ENCODE measurements at regions not wholly inside any gene's neighbourhood (a gene's known extent, or its start where the extent isn't known, plus 50 kb on each side); places are given as distances from the start of the nearest gene placed in this dataset.
"Not testable (repeated sequence)": the region's sequence is repeated elsewhere in the genome, so short reads cannot be mapped to it uniquely, and the experiment has no call there.

- FAIRE-seq = no peak
- H3K4me2 ChIP-seq (ENCODE audit: control insufficient read depth, insufficient read depth) = no peak overlapping the region
- H3K9me3 ChIP-seq (replicated peaks; ENCODE audit: control insufficient read depth, insufficient read depth, low read length) = no peaks in the 10 kb centered on the region
- POLR2A ChIA-PET = no interaction called here
- CTCF ChIA-PET = no interaction called here
- 69% methylated on average over 20 of the region's 20 CpGs for WGBS (ENCODE audit: insufficient coverage, insufficient replicate concordance, low lambda C conversion rate, missing lambda C conversion rate)
- in situ Hi-C loops (cut with MboI) (no loop called here), intact Hi-C loops (cut with micrococcal nuclease; ENCODE audit: unreplicated experiment) (no loop called here)
- no peaks in the 10 kb centered on the region for H4K20me1 ChIP-seq (ENCODE audit: control insufficient read depth, insufficient read depth)
- RAD21 ChIA-PET (ENCODE audit: unreplicated experiment) = no interaction called here
- no peaks in the 10 kb centered on the region for H3K4me1 ChIP-seq (ENCODE audit: control insufficient read depth, insufficient read depth, low read length)
- no peaks in the 10 kb centered on the region for H3K27me3 ChIP-seq (replicated peaks in 1 of 2; ENCODE audit: control insufficient read depth in 2 of 2, insufficient read depth in 2 of 2, low read length in 1 of 2)
- no peak for DNase-seq (ENCODE audit: low read depth, low spot score)
- no peak overlapping the region for H3K27ac ChIP-seq (ENCODE audit: control insufficient read depth, insufficient read depth)
- H3K79me2 ChIP-seq (ENCODE audit: control insufficient read depth, insufficient read depth, low read length) = no peaks in the 10 kb centered on the region
- no peak overlapping the region for H3K9ac ChIP-seq (ENCODE audit: control insufficient read depth, insufficient read depth, low read length)
- H2AFZ ChIP-seq (ENCODE audit: control insufficient read depth, low read depth, low read length) = no peak overlapping the region
- SMC1A ChIA-PET (ENCODE audit: uncharacterized antibody, unreplicated experiment) = no interaction called here
- no peak for ATAC-seq
- H3K4me3 ChIP-seq = no peak overlapping the region
- TF ChIP-seq BCLAF1 (IDR thresholded peaks at IDR 0.05) (no peak), CHD2 (IDR thresholded peaks at IDR 0.05; ENCODE audit: borderline replicate concordance, low read depth, low read length) (no peak), HSF1 (IDR thresholded peaks at IDR 0.05; ENCODE audit: low read depth, low read length) (no peak), PAX5 (IDR thresholded peaks at IDR 0.05; ENCODE audit: borderline replicate concordance, low read depth, low read length) (no peak), ZNF592 (IDR thresholded peaks at IDR 0.05) (no peak)
- H3K36me3 ChIP-seq (ENCODE audit: control insufficient read depth in 2 of 2, insufficient read depth in 2 of 2, low read length in 1 of 2) = no peaks in the 10 kb centered on the region
- BruUV-seq (replicated peaks) = no TSS peak
These were observed 654.2 kb downstream of the TENT5A start for GRCh38 chr6:81098109-81098814.

GRCh38 chr6:81096464-81096863 is 656.0 kb downstream of the TENT5A start:
- intact Hi-C loops (cut with micrococcal nuclease; ENCODE audit: unreplicated experiment); FAIRE-seq; RAD21 ChIA-PET (ENCODE audit: unreplicated experiment): not testable (repeated sequence)

More at GRCh38 chr6:81096464-81096863, 656.0 kb downstream of the TENT5A start:
- POLR2A ChIA-PET; H3K4me1 ChIP-seq (ENCODE audit: control insufficient read depth, insufficient read depth, low read length); H3K27ac ChIP-seq (ENCODE audit: control insufficient read depth, insufficient read depth); H4K20me1 ChIP-seq (ENCODE audit: control insufficient read depth, insufficient read depth); ATAC-seq; H3K9me3 ChIP-seq (replicated peaks; ENCODE audit: control insufficient read depth, insufficient read depth, low read length); H3K4me2 ChIP-seq (ENCODE audit: control insufficient read depth, insufficient read depth); H3K27me3 ChIP-seq (replicated peaks in 1 of 2; ENCODE audit: control insufficient read depth in 2 of 2, insufficient read depth in 2 of 2, low read length in 1 of 2); DNase-seq (ENCODE audit: low read depth, low spot score); CTCF ChIA-PET; BruUV-seq (replicated peaks); H3K9ac ChIP-seq (ENCODE audit: control insufficient read depth, insufficient read depth, low read length); H2AFZ ChIP-seq (ENCODE audit: control insufficient read depth, low read depth, low read length); H3K36me3 ChIP-seq (ENCODE audit: control insufficient read depth in 2 of 2, insufficient read depth in 2 of 2, low read length in 1 of 2); in situ Hi-C loops (cut with MboI); H3K79me2 ChIP-seq (ENCODE audit: control insufficient read depth, insufficient read depth, low read length); H3K4me3 ChIP-seq: not testable (repeated sequence)
- SMC1A ChIA-PET (ENCODE audit: uncharacterized antibody, unreplicated experiment) = interaction anchor here (0.9 kb wide), 1 partner anchor 15 kb away, joined by 3 read pairs; no protein-coding TSS in a partner anchor
- 12% methylated on average over 6 of the region's 6 CpGs for WGBS (ENCODE audit: insufficient coverage, insufficient replicate concordance, low lambda C conversion rate, missing lambda C conversion rate)
